OCI-LY3 (cell line): ENCODE measurements at regions not wholly inside any gene's neighbourhood (a gene's known extent, or its start where the extent isn't known, plus 50 kb on each side); places are given as distances from the start of the nearest gene placed in this dataset.

Experiments used
- H2AFZ ChIP-seq: fragments of 200-600, 300-600 bp; shearing (Covaris generic); 2 replicates; pipeline ENCODE4 v1.6.0; 2014; ENCODE audit warnings: antibody characterized with exemption, low read depth, low read length
- H3K27ac ChIP-seq: fragments of 200-600, 300-600 bp; sonication (generic); 2 replicates; pipeline ENCODE4 v1.5.1; 2014; ENCODE audit warnings: mild to moderate bottlenecking, low read length, moderate library complexity, mixed read lengths
- H3K27me3 ChIP-seq: fragments of 200-600, 300-600 bp; sonication (generic); 2 replicates; pipeline ENCODE4 v1.6.1; 2014; ENCODE audit warnings: low read depth, low read length, mixed read lengths
- H3K36me3 ChIP-seq: fragments of 200-600, 300-600 bp; sonication (generic); replicated peaks from 2 replicates; pipeline ENCODE3; 2014; ENCODE audit warnings: low read depth, low read length, mixed read lengths
- H3K4me1 ChIP-seq: fragments of 300-600, 200-600 bp; sonication (generic); 2 replicates; pipeline ENCODE4 v1.6.1; 2014; ENCODE audit warnings: low read length, mixed read lengths
- H3K4me2 ChIP-seq: fragments of 200-600, 300-600 bp; sonication (generic); 2 replicates; pipeline ENCODE4 v1.6.1; 2014; ENCODE audit warnings: low read length, mixed read lengths
- H3K4me3 ChIP-seq: fragments of 300-600, 200-600 bp; sonication (generic); 2 replicates; pipeline ENCODE4 v1.5.1; 2014; ENCODE audit warnings: antibody characterized with exemption, mild to moderate bottlenecking, low read length, moderate library complexity
- H3K79me2 ChIP-seq: fragments of 300-600, 200-600 bp; shearing (Covaris generic); 2 replicates; pipeline ENCODE4 v1.6.1; 2014; ENCODE audit warnings: mild to moderate bottlenecking, low read length, mixed read lengths
- H3K9ac ChIP-seq: fragments of 300-600, 200-600 bp; shearing (Covaris generic); 2 replicates; pipeline ENCODE4 v1.6.0; 2014; ENCODE audit warnings: mild to moderate bottlenecking, low read length, moderate library complexity
- H3K9me3 ChIP-seq: fragments of 200-600, 300-600 bp; shearing (Covaris generic); 2 replicates; pipeline ENCODE4 v1.6.1; 2014; ENCODE audit warnings: low read length, mixed read lengths; ENCODE audit not compliant: insufficient read depth
- H4K20me1 ChIP-seq: fragments of 200-600, 300-600 bp; sonication (generic); 2 replicates; pipeline ENCODE4 v1.6.1; 2016; ENCODE audit warnings: low read length, mixed read lengths; ENCODE audit not compliant: insufficient read depth
- CTCF ChIP-seq: fragments of 200-600, 300-600 bp; sonication (generic); IDR thresholded peaks from 2 replicates; pipeline ENCODE4 v1.5.1; 2014; ENCODE audit warnings: antibody characterized with exemption, low read length, low read depth
- EZH2phosphoT487 ChIP-seq: fragments of 200-600 bp; shearing (Covaris generic); IDR thresholded peaks from 2 replicates; pipeline ENCODE4 v1.6.1; 2018; ENCODE audit warnings: antibody characterized with exemption, mixed run types, low read depth

DNA sequence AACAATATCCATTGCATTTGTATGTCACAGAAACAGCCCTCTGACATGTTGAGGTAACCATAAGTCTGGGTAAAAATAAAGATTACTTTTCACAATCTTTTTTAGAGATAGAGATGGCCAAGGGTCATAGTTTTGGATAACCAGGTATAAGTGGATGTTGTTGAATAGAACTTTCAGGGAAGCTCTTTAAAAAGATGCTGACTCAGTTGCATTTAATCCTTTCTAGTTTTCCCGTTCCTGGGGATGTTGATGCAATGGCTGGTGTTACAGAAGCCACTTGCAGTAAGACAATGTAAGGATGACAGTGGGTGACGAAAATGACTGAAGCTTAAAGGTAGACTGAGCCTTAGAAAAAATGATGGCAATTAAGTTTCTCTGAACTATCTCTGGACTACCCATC is 1473.7 kb downstream of the AACS start:
- no peak overlapping the region for H3K9ac ChIP-seq
- no peak for TF ChIP-seq EZH2phosphoT487
- no peak for TF ChIP-seq CTCF
- no peaks in the 10 kb centered on the region for H3K27me3 ChIP-seq
- no peaks in the 10 kb centered on the region for H3K4me1 ChIP-seq
- no peak overlapping the region for H3K4me3 ChIP-seq
- H4K20me1 ChIP-seq = no peaks in the 10 kb centered on the region
- no peak overlapping the region for H3K4me2 ChIP-seq
- H3K27ac ChIP-seq = no peak overlapping the region
- no peaks in the 10 kb centered on the region for H3K36me3 ChIP-seq
- no peak overlapping the region for H2AFZ ChIP-seq
- H3K9me3 ChIP-seq = no peaks in the 10 kb centered on the region
- H3K79me2 ChIP-seq = no peaks in the 10 kb centered on the region

- Histone ChIP-seq H3K4me1 (no peaks in the 10 kb centered on the region), H3K36me3 (no peaks in the 10 kb centered on the region), H3K27me3 (no peaks in the 10 kb centered on the region), H4K20me1 (no peaks in the 10 kb centered on the region), H2AFZ (no peak overlapping the region), H3K79me2 (no peaks in the 10 kb centered on the region), H3K27ac (no peak overlapping the region), H3K9me3 (no peaks in the 10 kb centered on the region), H3K4me2 (no peak overlapping the region), H3K4me3 (no peak overlapping the region), H3K9ac (no peak overlapping the region)
- TF ChIP-seq CTCF (no peak), EZH2phosphoT487 (no peak)
Observed at GRCh38 chr12:126545411-126545810, 1480.2 kb downstream of the AACS start.

DNA sequence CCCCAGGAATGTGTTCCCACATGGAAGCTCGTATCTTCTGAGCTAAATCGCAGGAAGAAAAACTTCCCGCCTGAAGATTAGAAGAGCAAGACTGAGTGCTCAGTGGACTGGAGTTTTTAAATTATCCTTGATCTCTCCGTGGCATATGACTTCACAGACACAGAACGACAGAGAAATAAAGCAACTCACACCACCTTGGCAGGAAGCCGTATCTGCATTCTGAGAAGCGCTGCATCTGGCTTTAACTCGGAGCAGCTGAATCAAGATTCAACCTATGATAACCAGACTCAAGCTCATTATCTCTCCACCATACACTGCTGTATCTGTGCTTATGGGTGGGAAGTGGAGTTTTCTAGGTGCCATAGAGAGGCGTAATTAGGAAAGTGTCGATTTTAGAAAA is 1482.7 kb downstream of the AACS start:
- H3K9ac ChIP-seq = no peak overlapping the region
- H3K9me3 ChIP-seq = no peaks in the 10 kb centered on the region
- H3K27me3 ChIP-seq = no peaks in the 10 kb centered on the region
- H3K27ac ChIP-seq = no peak overlapping the region
- no peaks in the 10 kb centered on the region for H3K36me3 ChIP-seq
- no peak overlapping the region for H2AFZ ChIP-seq
- no peak overlapping the region for H3K4me2 ChIP-seq
- no peaks in the 10 kb centered on the region for H3K4me1 ChIP-seq
- H3K4me3 ChIP-seq = no peak overlapping the region
- TF ChIP-seq CTCF = no peak
- TF ChIP-seq EZH2phosphoT487 = no peak
- no peaks in the 10 kb centered on the region for H4K20me1 ChIP-seq
- H3K79me2 ChIP-seq = no peaks in the 10 kb centered on the region

DNA sequence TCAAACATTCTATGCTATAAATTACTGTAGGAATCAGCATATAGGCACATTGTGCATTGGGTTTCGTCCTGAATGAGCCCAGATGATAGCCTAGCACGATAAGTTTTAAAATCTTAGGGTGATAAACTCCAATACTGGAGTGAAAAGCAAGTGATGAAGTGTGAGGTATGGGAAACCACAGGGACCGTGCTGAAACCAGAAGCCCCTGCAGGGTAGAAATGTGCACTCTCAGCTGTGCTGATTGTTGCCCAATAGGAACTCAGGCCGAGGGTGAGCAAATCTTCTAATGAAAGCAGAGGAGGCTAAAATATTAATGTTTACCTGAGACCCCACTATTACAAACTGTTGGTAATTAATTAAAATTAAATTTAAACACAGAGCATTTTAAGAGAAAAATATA is 1486.6 kb downstream of the AACS start:
- Histone ChIP-seq H2AFZ (no peak overlapping the region), H3K4me3 (no peak overlapping the region), H4K20me1 (no peaks in the 10 kb centered on the region), H3K27ac (no peak overlapping the region), H3K4me1 (no peaks in the 10 kb centered on the region), H3K9ac (no peak overlapping the region), H3K36me3 (no peaks in the 10 kb centered on the region), H3K9me3 (no peaks in the 10 kb centered on the region), H3K79me2 (no peaks in the 10 kb centered on the region), H3K4me2 (no peak overlapping the region), H3K27me3 (no peaks in the 10 kb centered on the region)
- TF ChIP-seq EZH2phosphoT487 (no peak), CTCF (no peak)
